ENCODE measurements at regions not wholly inside any gene's neighbourhood (a gene's known extent, or its start where the extent isn't known, plus 50 kb on each side); places are given as distances from the start of the nearest gene placed in this dataset.

GRCh38 chr12:24746006-24746671 is 202.8 kb downstream of the BCAT1 start:
- no peak for ATAC-seq
- H3K27me3 Mint-ChIP-seq (ENCODE audit: low read depth) = no peaks in the 10 kb centered on the region
- no peak overlapping the region for H3K4me3 Mint-ChIP-seq
- no peaks in the 10 kb centered on the region for H3K9me3 Mint-ChIP-seq
- no peaks in the 10 kb centered on the region for H3K36me3 Mint-ChIP-seq
- TF ChIP-seq FOXJ3 (CRISPR knock-in tag; IDR thresholded peaks at IDR 0.05; ENCODE audit: borderline replicate concordance) (no peak), ZNF121 (CRISPR knock-in tag; IDR thresholded peaks at IDR 0.05) (no peak), SMAD4 (CRISPR knock-in tag; IDR thresholded peaks at IDR 0.05) (no peak), MXD4 (CRISPR knock-in tag; IDR thresholded peaks at IDR 0.05; ENCODE audit: borderline replicate concordance) (no peak), RORB (CRISPR knock-in tag; IDR thresholded peaks at IDR 0.05) (no peak), TCF7 (CRISPR knock-in tag; IDR thresholded peaks at IDR 0.05; ENCODE audit: low read depth) (no peak), MYBL2 (CRISPR knock-in tag; IDR thresholded peaks at IDR 0.05) (no peak)
- TF ChIP-seq, protein P1, sequence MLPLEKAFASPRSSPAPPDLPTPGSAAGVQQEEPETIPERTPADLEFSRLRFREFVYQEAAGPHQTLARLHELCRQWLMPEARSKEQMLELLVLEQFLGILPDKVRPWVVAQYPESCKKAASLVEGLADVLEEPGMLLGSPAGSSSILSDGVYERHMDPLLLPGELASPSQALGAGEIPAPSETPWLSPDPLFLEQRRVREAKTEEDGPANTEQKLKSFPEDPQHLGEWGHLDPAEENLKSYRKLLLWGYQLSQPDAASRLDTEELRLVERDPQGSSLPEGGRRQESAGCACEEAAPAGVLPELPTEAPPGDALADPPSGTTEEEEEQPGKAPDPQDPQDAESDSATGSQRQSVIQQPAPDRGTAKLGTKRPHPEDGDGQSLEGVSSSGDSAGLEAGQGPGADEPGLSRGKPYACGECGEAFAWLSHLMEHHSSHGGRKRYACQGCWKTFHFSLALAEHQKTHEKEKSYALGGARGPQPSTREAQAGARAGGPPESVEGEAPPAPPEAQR (CRISPR knock-in tag; IDR thresholded peaks at IDR 0.05) = no peak
- POLR2A ChIA-PET = no interaction called here
- CTCF ChIA-PET = no interaction called here
- H3K27ac Mint-ChIP-seq = no peak overlapping the region
- H3K4me1 Mint-ChIP-seq = peaks cover 50% of the 10 kb centered on the region
- no peak for DNase-seq (ENCODE audit: low spot score)

DNA sequence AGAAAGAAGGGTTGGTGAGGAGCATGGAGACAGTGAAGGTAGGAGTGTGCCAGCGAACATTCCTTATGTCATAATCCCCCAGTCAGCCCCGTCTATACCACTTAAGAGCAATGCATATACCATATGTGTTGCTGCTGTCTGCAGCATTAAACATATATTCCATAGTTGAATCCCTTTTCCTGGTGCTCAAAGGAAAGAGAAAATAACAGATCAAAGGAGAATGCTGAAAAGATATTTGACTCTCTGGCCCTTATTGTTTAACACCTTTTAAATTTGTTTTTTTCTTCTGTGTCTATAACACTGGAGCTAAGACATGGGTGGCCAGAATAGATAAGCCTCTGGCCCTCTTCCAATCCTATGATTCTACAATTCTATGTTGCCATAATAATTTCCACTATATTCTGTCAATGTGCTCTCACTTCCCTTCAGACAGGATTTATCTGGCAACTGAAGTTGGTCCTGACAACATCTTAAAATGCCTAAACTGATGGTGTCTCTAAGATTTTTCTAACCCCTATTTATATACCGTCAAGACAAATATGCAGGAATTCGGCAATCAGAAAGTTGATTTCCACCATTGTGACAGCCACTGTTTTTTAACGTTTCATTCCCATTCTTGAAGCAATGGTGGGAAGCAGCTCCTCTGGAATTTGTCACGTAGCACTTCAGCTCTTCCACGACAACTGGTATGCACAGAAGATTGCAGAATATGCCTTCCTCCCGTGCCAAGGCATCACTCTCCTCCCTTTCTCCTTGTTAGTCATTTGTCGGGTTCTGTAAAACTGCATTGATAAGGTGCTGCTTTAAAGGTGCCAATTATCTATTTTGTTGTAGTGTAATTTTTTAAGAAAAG is 204.7 kb downstream of the BCAT1 start:
- Mint-ChIP-seq H3K9me3 (no peaks in the 10 kb centered on the region), H3K4me3 (no peak overlapping the region), H3K27ac (no peak overlapping the region), H3K4me1 (peaks cover 42% of the 10 kb centered on the region), H3K36me3 (no peaks in the 10 kb centered on the region), H3K27me3 (ENCODE audit: low read depth) (no peaks in the 10 kb centered on the region)
- POLR2A ChIA-PET = no interaction called here
- ATAC-seq (no peak), DNase-seq (ENCODE audit: low spot score) (no peak)
- CTCF ChIA-PET = no interaction called here
- TF ChIP-seq ZBTB43 (CRISPR knock-in tag; IDR thresholded peaks at IDR 0.05) (no peak), ZNF219 (CRISPR knock-in tag; IDR thresholded peaks at IDR 0.05; ENCODE audit: borderline replicate concordance) (no peak), ESRRA (CRISPR knock-in tag; IDR thresholded peaks at IDR 0.05; ENCODE audit: borderline replicate concordance) (no peak), NFYB (CRISPR knock-in tag; conservative IDR thresholded peaks at IDR 0.05; ENCODE audit: low read depth) (no peak), ELF4 (CRISPR knock-in tag; IDR thresholded peaks at IDR 0.05; ENCODE audit: low read depth) (no peak), FOXJ3 (CRISPR knock-in tag; IDR thresholded peaks at IDR 0.05; ENCODE audit: borderline replicate concordance) (no peak), ATF3 (CRISPR knock-in tag; conservative IDR thresholded peaks at IDR 0.05) (no peak), RORB (CRISPR knock-in tag; IDR thresholded peaks at IDR 0.05) (no peak)
- TF ChIP-seq, protein P2, sequence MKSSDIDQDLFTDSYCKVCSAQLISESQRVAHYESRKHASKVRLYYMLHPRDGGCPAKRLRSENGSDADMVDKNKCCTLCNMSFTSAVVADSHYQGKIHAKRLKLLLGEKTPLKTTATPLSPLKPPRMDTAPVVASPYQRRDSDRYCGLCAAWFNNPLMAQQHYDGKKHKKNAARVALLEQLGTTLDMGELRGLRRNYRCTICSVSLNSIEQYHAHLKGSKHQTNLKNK (CRISPR knock-in tag; IDR thresholded peaks at IDR 0.05) = no peak

DNA sequence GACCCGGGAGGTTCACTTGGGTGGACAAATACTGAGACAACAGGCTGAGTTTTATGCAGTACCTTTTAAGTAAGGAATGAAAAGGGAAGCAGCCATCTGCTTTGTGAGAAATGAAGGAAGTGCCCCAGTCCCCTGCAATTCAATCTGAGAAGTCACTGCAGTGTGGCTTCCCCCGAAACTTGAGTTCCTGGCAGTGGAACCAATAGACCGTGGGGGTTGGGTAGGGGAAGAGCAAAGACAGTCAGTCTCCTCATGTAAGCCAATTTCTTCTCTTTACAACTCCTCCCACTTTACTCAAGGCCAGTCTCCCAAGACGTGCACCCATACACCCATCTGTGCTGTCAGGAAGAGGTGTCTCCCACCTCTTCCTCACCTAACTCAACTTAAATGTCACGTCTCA is 206.5 kb downstream of the BCAT1 start:
- no peak overlapping the region for H3K27ac Mint-ChIP-seq
- H3K4me1 Mint-ChIP-seq = peaks cover 26% of the 10 kb centered on the region

More for the DNA sequence above, 206.5 kb downstream of the BCAT1 start:
- no peak for TF ChIP-seq SMAD4 (CRISPR knock-in tag; IDR thresholded peaks at IDR 0.05)
- no peak for TF ChIP-seq ZNF425 (CRISPR knock-in tag; conservative IDR thresholded peaks at IDR 0.05)
- TF ChIP-seq NR1H2 (CRISPR knock-in tag; IDR thresholded peaks at IDR 0.05) = no peak
- TF ChIP-seq, protein P3, sequence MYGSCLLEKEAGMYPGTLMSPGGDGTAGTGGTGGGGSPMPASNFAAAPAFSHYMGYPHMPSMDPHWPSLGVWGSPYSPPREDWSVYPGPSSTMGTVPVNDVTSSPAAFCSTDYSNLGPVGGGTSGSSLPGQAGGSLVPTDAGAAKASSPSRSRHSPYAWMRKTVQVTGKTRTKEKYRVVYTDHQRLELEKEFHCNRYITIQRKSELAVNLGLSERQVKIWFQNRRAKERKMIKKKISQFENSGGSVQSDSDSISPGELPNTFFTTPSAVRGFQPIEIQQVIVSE (CRISPR knock-in tag; IDR thresholded peaks at IDR 0.05; ENCODE audit: borderline replicate concordance) = no peak
- Mint-ChIP-seq H3K9me3 (no peaks in the 10 kb centered on the region), H3K27me3 (ENCODE audit: low read depth) (no peaks in the 10 kb centered on the region), H3K36me3 (no peaks in the 10 kb centered on the region), H3K4me3 (no peak overlapping the region)
- DNase-seq (ENCODE audit: low spot score) (no peak), ATAC-seq (peak; percentile 65)
- ChIA-PET POLR2A (no interaction called here), CTCF (no interaction called here)

Data from WTC11 (cell line).